ENCODE measurements at regions not wholly inside any gene's neighbourhood (a gene's known extent, or its start where the extent isn't known, plus 50 kb on each side); places are given as distances from the start of the nearest gene placed in this dataset.

- Histone ChIP-seq H3K4me3 (ENCODE audit: low read depth, low read length) (peak overlapping the region; percentile 17; the same call in 1 of the 2 replicates), H3K27me3 (ENCODE audit: control insufficient read depth, insufficient read depth, low read length) (peaks cover 4% of the 10 kb centered on the region), H3K36me3 (ENCODE audit: control insufficient read depth, insufficient read depth, low read length) (no peaks in the 10 kb centered on the region)
- peak; percentile 27; the same call in 1 of the 2 replicates for TF ChIP-seq CTCF (IDR thresholded peaks at IDR 0.05; ENCODE audit: insufficient read depth, low read depth, low read length)
- CTCF ChIA-PET: interaction anchor here (1.7 kb wide), 1 partner anchor 10 kb away, joined by 8 read pairs; no protein-coding TSS in a partner anchor
- no peak for DNase-seq (ENCODE audit: low read depth)
- POLR2A ChIA-PET: no interaction called here
Observed at GRCh38 chr6:4281341-4282293, 146.2 kb upstream of the ECI2 start.

GRCh38 chr6:4280707-4281106 is 145.3 kb upstream of the ECI2 start:
- Histone ChIP-seq H3K4me3 (ENCODE audit: low read depth, low read length) (no peak overlapping the region), H3K36me3 (ENCODE audit: control insufficient read depth, insufficient read depth, low read length) (no peaks in the 10 kb centered on the region), H3K27me3 (ENCODE audit: control insufficient read depth, insufficient read depth, low read length) (peaks cover 4% of the 10 kb centered on the region)
- POLR2A ChIA-PET: interaction anchor here (0.7 kb wide), 1 partner anchor 10 kb away, joined by 18 read pairs; no protein-coding TSS in a partner anchor
- peak; percentile 20 for DNase-seq (ENCODE audit: low read depth)
- CTCF ChIA-PET: interaction anchor here (1.7 kb wide), 1 partner anchor 9 kb away, joined by 8 read pairs; no protein-coding TSS in a partner anchor
- TF ChIP-seq CTCF (IDR thresholded peaks at IDR 0.05; ENCODE audit: insufficient read depth, low read depth, low read length): no peak

GRCh38 chr6:4280031-4280430 is 144.7 kb upstream of the ECI2 start:
- no peak for TF ChIP-seq CTCF (IDR thresholded peaks at IDR 0.05; ENCODE audit: insufficient read depth, low read depth, low read length)
- H3K36me3 ChIP-seq (ENCODE audit: control insufficient read depth, insufficient read depth, low read length): no peaks in the 10 kb centered on the region

GRCh38 chr6:4274382-4275082 is 139.2 kb upstream of the ECI2 start:
- no peak for DNase-seq (ENCODE audit: low read depth)
- ChIA-PET POLR2A (no interaction called here), CTCF (no interaction called here)
- no peak overlapping the region for H3K4me3 ChIP-seq (ENCODE audit: low read depth, low read length)
- no peaks in the 10 kb centered on the region for H3K27me3 ChIP-seq (ENCODE audit: control insufficient read depth, insufficient read depth, low read length)
- TF ChIP-seq CTCF (IDR thresholded peaks at IDR 0.05; ENCODE audit: insufficient read depth, low read depth, low read length): no peak
- no peaks in the 10 kb centered on the region for H3K36me3 ChIP-seq (ENCODE audit: control insufficient read depth, insufficient read depth, low read length)

More at GRCh38 chr6:4280031-4280430, 144.7 kb upstream of the ECI2 start:
- POLR2A ChIA-PET: interaction anchor here (0.7 kb wide), 1 partner anchor 11 kb away, joined by 18 read pairs; no protein-coding TSS in a partner anchor
- Histone ChIP-seq H3K4me3 (ENCODE audit: low read depth, low read length) (no peak overlapping the region), H3K27me3 (ENCODE audit: control insufficient read depth, insufficient read depth, low read length) (peaks cover 4% of the 10 kb centered on the region)
- CTCF ChIA-PET: interaction anchor here (1.6 to 1.7 kb wide), 2 partner anchors 9 to 25 kb away, joined by 6 to 8 read pairs; no protein-coding TSS in a partner anchor
- DNase-seq (ENCODE audit: low read depth): no peak

- DNase-seq (ENCODE audit: low read depth): no peak
- POLR2A ChIA-PET: no interaction called here
- H3K4me3 ChIP-seq (ENCODE audit: low read depth, low read length): no peak overlapping the region
- no peaks in the 10 kb centered on the region for H3K36me3 ChIP-seq (ENCODE audit: control insufficient read depth, insufficient read depth, low read length)
- CTCF ChIA-PET: interaction anchor here (1.8 kb wide), 1 partner anchor 19 kb away, joined by 7 read pairs; no protein-coding TSS in a partner anchor
- TF ChIP-seq CTCF (IDR thresholded peaks at IDR 0.05; ENCODE audit: insufficient read depth, low read depth, low read length): no peak
- H3K27me3 ChIP-seq (ENCODE audit: control insufficient read depth, insufficient read depth, low read length): no peaks in the 10 kb centered on the region; the same call in none of the 2 replicates
Observed at GRCh38 chr6:4272996-4273395, 137.6 kb upstream of the ECI2 start.
